ENCODE measurements at regions not wholly inside any gene's neighbourhood (a gene's known extent, or its start where the extent isn't known, plus 50 kb on each side); places are given as distances from the start of the nearest gene placed in this dataset.

GRCh38 chr2:145253492-145253891, 733.6 kb upstream of the ZEB2 start:
- TF ChIP-seq CTCF (IDR thresholded peaks at IDR 0.05) (no peak), POLR2A (IDR thresholded peaks at IDR 0.05) (no peak), EP300 (IDR thresholded peaks at IDR 0.05) (no peak)
